ENCODE measurements at regions not wholly inside any gene's neighbourhood (a gene's known extent, or its start where the extent isn't known, plus 50 kb on each side); places are given as distances from the start of the nearest gene placed in this dataset.
"Not testable (repeated sequence)": the region's sequence is repeated elsewhere in the genome, so short reads cannot be mapped to it uniquely, and the experiment has no call there.

DNA sequence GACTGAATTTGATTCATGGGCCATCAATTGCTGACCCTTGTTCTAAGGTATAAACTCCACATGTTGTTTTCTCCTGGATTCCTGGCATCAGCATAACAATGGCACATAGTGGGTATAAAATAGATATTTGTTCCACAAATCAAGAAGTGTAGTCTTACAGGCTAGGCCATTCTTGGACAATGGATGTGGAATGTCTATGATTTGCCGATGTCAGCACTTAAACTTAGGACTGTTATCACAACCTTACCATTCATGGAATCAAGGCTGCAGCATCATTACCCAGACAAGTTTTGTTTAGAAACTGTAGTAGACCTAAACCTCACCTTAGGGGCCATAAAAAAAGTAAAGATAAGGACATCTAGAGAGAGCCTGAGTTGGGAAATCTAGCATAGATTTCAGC lies 680.0 kb downstream of the BRINP1 start:
- DNase-seq (ENCODE audit: extremely low read depth in 1 of 2, low read depth in 1 of 2) = no peak

DNA sequence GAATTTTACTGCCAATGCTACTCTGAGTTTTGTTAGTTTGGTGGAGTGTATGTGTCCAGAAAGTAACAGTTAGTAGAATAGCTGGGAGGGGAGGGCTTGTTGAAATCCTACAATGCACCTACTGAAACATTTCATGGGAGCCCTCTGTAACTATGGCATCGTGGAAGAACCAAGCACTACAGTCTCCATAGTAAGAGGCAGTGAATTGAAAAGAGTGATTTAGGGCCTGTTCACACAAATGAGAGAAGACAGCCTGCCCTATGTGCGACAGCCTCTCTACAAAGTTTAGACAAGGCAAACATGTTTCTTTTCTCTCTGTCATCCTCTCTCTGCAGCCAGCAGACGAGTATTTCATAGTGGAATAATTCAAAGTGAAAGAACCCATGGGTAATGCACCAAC lies 676.6 kb downstream of the BRINP1 start:
- DNase-seq (ENCODE audit: extremely low read depth in 1 of 2, low read depth in 1 of 2) = no peak

DNA sequence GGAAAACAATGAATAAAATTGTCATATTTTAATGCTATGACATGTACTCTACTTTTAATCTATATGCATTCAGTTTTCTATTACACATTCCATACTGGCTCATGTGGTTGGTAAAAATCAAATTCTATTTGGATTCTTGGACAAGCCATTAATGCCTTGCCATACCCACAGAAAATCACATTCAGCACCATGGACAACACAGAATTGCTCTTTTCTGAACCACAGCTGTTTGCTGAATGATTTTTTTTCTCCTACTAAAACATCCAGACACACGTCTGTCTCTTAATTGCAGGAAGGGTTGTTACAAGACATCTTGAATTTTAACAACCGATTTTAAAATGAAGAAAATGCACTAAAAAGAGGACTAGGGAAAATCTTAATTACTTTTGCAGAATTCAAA lies 675.6 kb downstream of the BRINP1 start:
- no peak for DNase-seq (ENCODE audit: extremely low read depth in 1 of 2, low read depth in 1 of 2)

DNA sequence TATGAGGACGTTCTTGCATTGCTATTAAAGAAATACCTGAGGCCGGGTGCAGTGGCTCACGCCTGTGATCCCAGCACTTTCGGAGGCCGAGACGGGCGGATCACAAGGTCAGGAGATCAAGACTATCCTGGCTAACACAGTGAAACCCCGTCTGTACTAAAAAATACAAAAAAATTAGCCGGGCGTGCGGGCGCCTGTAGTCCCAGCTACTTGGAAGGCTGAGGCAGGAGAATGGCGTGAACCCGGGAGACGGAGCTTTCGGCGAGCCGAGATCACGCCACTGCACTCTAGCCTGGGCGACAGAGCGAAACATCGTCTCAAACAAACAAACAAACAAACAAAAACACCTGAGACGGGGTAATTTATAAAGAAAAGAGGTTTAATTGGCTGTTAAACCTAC lies 674.0 kb downstream of the BRINP1 start:
- not testable (repeated sequence) for DNase-seq (ENCODE audit: extremely low read depth in 1 of 2, low read depth in 1 of 2)

DNA sequence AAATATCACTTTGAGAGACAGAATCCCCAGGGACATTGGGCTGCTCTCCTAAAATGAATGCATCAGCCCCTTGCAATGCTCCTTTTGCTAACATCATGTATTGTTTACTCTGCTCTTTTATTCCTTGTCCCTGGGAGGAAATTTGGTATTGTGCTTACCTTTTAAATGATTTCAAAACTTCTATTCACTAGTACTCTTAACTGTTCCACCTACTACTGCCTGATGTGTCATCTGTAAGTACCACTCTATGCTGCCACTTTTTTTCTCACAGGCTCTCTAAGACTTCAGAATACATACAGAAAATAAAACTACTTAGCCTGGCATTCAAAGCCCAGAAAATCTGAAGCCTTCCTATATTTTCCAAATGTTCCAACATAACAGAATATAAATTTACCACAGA lies 667.2 kb downstream of the BRINP1 start:
- DNase-seq (ENCODE audit: extremely low read depth in 1 of 2, low read depth in 1 of 2) = no peak

DNA sequence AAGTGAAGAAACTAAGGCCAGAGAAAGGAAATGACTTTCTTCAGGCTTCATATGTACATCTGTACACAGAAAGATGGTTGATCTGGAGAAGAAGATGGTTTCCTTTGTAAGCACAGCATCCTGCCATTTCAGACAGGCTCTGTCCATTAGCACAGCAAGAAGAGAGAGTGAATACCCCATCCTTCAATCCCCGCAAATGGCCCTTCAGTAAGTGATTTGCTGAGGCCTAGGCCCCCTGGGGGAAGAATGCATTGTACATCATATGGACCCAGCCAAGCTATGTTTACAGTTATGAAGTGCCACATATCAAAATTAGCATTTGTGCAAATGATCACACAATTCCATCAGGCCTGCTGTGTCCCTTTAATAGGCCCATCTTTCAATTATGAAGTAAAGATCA lies 657.4 kb downstream of the BRINP1 start:
- no peak for DNase-seq (ENCODE audit: extremely low read depth in 1 of 2, low read depth in 1 of 2)

DNA sequence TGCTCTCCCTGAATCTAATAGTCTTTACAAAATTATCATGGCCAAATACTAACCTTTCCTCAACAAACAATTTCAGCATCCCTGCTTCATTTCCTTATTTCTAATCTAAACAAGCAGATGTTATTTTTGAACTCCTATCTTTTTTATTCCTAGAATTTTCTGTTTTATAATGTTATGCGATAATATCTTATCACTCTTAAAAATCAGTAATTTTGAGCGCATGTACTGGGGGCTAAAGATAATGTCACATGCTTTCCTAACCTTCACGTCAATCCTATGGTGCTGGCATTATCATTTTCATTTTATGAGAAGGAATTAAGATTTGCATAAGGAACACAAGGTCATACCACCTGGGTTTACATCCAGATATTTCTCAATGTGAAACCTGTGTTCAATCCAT lies 648.0 kb downstream of the BRINP1 start:
- no peak for DNase-seq (ENCODE audit: extremely low read depth in 1 of 2, low read depth in 1 of 2)

DNA sequence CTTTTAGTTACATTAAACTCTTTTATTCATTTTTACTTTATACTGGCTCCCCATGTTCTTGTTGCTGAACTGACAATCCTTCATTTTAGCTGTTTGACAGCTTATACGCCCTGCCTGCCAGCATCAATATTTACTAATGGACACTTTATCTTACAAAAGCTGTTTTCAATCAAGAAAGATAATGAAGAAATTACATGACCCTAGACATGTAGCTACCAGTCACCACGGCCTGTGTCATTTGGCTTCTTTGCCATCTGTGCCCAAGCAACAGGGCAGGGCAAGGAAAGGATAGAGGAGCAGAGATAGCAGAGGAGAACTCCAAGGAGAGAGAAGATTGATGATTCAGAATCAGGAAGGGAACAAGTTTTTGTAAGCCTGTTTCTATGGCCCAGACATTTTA lies 647.3 kb downstream of the BRINP1 start:
- no peak for DNase-seq (ENCODE audit: extremely low read depth in 1 of 2, low read depth in 1 of 2)

DNA sequence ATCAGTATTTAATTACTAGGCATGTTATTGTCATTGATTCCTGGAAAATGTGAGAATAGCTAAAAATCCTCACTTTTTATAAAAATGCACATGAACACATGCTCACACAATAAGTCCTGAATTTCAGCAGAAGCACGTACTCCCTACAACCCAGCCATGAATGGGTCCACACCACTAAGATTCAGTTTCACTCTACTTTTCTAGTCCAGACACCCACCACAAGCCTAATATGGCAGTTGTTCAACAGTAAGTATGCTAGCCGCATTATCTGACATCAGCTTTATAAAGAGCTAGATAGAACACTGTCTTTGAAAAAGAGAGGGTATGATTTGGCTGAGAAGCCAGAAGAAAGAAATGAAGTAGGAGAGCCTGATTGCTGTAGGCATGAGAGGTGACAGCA lies 639.3 kb downstream of the BRINP1 start:
- no peak for DNase-seq (ENCODE audit: extremely low read depth in 1 of 2, low read depth in 1 of 2)

DNA sequence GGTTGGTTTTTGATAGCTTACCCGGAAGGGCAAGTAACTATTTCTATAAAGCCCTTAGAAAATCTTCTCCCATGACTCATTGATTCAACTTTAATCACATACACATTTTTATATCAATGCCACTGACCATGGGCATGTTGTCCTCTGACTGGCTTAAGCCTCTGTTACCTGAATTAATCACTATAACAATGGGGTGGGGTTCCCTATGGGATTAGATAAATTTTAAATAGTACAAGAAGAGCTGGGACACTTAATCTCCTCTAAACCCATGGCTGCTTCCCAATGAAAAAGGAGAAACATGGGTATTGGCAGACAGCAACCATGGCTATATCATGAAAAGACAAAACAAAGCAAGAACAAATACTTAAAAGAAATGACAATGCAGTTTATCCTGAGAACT lies 636.2 kb downstream of the BRINP1 start:
- no peak for DNase-seq (ENCODE audit: extremely low read depth in 1 of 2, low read depth in 1 of 2)

DNA sequence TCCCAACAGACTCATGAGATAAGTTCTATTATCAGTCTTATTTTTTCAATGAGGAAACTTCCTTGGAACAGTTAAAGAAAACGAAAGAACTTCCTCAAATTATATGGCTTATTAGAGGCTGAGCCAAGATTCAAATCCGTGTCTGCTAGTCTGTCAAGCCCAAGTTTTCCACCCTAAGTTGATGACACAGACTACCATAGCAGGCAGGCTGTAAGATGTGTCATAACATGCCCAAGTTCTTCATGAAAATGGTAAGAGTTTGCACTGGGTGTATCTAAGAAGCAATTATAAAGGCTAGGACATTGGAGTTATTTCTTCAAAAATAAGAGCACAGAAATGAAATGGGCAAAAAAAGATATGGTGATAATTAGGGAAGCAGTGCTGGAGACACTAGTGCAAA lies 634.5 kb downstream of the BRINP1 start:
- DNase-seq (ENCODE audit: extremely low read depth in 1 of 2, low read depth in 1 of 2) = no peak

DNA sequence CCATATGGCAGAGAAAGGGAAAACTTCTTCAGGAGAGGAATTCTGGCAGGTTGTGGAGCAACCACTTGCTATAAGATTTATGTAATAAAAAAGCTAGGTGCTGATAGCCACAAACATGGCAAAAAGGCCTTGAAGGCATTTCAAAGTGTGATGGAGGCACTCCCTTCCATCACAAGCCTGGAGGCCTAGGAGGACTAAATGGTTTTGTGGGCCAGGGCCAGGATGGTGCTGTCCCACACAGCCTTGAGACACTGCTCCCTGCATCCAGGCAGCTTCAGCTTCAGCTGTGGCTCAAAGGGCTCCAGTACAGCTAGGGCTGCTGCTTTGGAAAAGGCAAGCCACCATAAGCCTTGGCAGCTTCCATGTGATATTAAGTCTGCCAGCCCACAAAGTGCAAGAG lies 632.8 kb downstream of the BRINP1 start:
- DNase-seq (ENCODE audit: extremely low read depth in 1 of 2, low read depth in 1 of 2) = no peak

DNA sequence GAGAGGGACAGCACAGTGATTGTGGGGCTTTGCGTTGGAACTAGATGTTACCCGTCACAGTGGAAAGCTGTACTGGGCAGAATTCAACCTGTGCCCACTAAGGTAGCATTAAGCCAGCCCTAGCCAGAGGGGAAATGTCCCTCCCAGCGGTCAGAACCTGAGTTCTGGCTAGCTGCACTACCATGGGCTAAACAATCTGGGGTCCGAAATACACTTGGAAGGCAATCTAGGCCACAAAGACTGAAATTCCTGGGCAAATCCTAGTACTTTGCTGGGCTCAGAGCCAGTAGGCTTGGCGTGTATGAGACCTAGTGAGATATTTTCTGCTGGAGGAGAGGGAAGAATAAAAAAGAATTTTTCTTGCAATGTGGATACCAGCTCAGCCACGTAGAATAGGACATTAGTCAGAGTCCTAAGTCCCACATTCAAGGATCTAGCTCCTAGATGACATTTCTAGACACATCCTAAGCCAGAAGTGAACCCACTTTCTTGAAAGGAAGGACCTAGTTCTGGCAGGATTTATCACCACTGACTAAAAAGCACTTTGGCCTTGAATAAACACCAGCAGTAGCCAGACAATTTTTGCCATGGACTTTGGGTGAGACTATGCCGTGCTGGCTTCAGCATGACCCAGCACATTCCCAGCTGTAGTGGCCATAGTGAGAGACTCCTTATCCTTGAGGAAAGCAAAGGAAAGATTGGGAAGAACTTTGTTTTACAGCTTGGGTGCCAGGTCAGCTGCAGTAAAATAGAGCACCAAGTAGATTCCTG lies 618.0 kb downstream of the BRINP1 start:
- no peak for DNase-seq (ENCODE audit: extremely low read depth in 1 of 2, low read depth in 1 of 2)

DNA sequence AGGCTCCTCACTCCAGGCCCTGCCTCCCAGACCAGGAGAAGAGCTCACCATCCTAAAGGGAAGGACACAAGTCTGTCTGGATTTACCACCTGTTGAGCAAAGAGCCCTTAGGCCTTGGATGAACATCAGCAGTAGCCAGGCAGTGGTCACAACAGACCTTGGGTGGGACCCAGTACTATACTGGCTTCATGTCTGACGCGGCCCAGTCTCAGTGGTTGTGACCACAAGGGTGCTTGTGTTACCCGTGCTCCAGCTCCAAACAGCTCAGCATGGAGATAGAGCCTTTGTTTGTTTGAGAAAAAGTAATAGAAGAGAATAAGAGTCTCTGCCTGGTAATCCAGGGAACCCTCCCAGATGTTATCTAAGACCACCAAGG lies 617.4 kb downstream of the BRINP1 start:
- no peak for DNase-seq (ENCODE audit: extremely low read depth in 1 of 2, low read depth in 1 of 2)

DNA sequence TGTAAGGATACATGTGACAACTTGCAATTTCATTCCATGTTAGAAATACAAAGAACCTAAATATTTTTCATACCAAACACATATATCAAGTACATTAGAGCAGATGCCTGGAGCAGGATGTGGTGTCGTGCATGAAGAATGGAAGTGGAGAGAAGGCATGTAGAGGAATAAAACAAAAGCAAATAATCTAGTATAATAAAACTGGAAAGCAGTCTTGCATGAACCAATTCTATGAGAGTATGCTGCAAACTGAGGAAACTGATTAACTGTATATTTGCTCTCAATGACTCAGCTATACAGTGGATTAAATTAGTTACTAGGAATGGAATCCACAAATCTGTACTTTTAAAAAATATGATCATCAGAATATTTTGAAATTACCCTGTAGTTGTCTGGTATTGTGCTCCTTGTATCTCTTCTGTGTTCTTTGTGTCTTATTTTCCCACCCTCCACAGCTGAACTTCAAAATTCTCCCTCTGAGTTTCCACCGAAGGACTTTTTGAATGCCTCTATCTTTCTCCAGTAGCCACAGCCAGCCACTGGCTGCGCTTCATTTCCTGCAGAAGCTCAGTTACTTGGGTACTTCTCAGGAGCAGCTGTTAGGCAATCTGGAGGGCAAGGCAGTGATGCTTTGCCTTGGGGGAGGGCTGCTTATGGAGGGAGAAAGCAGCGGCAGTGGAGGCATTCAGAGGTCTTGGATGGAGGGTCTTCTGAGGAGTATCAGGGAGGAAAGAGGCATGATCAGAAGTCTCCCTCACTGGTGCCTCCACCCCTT lies 608.0 kb downstream of the BRINP1 start:
- DNase-seq (ENCODE audit: extremely low read depth in 1 of 2, low read depth in 1 of 2) = no peak

DNA sequence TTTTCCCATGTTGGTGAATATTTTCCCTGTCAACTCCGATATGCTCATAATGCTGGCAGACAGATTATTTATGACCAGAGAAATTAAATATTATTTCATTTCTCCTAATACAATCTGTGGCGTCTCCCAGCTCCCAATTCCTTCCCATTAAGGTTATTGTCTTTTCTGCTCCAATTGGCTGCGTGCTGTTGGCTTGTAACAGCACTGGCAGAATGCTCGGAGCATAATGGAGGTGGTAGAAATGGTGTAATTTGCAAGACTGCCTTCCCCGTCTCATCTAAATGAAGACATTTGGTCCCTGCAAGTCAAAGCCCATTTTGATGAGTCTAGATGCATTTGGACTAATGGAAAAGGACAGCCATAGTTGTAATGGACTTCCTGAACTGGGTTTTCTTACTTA lies 601.7 kb downstream of the BRINP1 start:
- DNase-seq (ENCODE audit: extremely low read depth in 1 of 2, low read depth in 1 of 2) = no peak

DNA sequence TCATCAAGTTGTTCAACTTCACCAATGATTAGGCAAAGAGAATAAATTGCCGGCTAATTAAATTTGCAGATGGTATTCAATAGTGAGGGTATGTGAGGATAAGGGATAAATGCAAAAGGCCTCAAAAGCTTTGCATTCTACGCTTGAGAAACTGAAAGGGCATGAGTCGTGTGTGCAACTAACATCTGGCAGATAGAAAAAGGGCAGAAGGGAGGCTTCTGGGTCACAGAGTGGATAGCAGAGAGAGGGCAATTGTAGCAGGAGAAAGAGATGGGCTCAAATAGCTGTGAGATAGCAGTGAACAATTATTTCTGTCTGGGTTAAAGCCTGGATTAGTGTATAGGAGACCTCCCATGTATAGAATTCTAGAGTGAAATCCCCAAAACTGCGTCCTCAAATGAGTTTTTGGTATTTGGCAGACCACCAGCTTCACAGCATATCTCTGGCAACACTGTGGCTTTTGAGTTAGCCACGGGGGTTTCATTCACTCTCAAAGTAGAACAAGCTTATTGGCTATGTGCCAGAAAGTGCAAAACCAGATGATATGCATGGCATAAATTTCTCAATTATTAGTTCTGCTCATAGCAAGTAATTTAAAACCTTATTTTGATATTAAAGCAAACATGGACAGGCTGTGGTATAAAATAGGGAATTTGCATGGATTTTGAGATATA lies 586.3 kb downstream of the BRINP1 start:
- DNase-seq (ENCODE audit: extremely low read depth in 1 of 2, low read depth in 1 of 2) = no peak

DNA sequence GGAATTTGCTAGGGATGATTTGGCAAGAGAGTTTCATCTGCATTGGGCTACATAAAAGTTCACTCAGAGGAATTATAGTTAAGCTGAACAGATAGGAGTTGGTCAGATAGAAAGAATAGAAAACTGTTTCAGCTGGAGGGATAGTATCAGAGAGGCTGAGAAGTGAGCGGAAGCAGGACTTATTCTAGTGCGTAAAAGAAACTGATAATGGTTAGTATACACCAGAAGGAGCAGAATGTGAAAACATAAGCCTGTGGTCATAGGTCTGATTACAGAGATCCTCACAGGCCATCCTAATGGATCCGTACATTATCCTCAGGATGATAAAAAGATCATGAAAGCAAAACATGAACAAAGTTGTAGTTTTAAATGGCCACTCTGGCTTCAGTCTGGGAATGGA lies 585.2 kb downstream of the BRINP1 start:
- no peak for DNase-seq (ENCODE audit: extremely low read depth in 1 of 2, low read depth in 1 of 2)

DNA sequence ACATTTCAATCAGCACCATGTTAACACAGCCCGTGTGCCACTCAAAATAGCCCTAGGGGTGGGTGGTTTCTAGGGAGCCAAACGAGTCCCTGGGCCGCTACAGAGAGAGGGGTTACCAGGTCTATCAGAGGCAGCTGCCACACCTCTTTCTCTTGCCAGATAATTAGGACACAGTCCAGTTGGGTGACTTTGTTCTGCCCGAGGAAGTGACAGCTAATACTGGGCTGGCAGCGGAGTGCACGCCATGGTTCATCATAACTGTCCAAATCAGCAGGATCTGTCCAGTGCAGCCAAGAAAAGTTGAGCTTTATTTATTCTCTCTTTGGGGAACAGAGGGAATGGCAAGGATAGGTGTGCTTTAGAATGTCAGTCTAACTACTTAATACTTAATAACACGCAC lies 583.8 kb downstream of the BRINP1 start:
- DNase-seq (ENCODE audit: extremely low read depth in 1 of 2, low read depth in 1 of 2) = no peak

DNA sequence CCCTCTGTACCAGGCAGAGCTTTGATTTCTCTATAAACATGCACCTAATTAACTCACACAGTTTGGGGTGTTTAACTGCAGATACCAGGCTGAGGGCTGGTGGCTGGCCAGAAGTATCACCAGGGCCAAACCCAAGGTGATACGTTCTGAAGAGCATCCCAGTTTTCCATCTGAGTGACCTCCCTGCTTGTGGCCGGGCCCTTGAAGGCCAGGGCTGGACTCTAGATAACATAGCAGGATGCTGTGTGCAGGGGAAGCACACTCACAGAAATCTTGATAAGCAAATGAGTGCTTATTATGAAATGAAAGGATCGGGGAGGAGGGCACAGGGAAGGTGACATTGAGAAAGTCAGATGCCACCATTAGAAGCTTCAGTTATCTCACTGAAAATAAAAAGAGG lies 582.4 kb downstream of the BRINP1 start:
- DNase-seq (ENCODE audit: extremely low read depth in 1 of 2, low read depth in 1 of 2) = no peak

DNA sequence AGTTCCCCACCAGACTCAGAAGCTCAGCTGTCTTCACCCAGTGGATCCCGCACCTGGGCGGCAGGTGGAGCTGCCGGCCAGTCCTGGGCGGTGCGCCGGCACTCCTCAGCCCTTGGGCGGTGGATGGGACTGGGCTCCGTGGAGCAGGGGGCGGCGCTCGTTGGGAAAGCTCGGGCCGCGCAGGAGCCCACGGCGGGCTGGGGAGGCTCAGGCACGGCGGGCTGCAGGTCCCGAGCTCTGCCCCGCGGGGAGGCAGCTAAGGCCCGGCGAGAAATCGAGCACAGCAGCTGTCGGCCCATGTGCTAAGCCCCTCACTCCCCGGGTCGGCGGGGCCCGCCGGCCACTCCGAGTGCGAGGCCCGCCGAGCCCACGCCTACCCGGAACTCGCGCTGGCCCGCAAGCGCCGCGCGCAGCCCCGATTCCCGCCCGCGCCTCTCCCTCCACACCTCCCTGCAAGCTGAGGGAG lies 560.0 kb downstream of the BRINP1 start:
- no peak for DNase-seq (ENCODE audit: extremely low read depth in 1 of 2, low read depth in 1 of 2)

DNA sequence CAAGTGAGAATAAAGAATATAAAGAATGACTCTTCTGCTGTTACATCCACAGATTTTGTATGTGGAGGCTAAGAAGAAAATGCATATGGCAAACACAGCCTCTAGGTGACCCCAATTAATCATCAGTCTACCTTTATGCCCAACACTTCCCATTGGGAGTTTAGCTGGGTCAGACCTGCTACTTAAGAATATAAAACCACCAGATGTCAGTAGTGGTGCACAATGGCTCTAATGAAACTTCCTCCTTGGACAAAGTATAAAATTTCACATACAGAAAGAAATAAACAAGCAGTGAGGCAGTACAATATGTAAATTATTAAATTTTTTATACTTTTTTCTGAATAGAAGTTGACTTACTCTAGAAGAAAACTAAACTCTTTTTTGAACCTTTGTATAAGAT lies 539.9 kb downstream of the BRINP1 start:
- DNase-seq (ENCODE audit: extremely low read depth in 1 of 2, low read depth in 1 of 2) = no peak

Data from stimulated activated CD8-positive, alpha-beta memory T cell treated with anti-CD3 and anti-CD28 coated beads, Interleukin-7, amount 100 ng/mL, for 48 hours (primary cell).